Fibroblast of mammary gland (primary cell): ENCODE measurements at regions not wholly inside any gene's neighbourhood (a gene's known extent, or its start where the extent isn't known, plus 50 kb on each side); places are given as distances from the start of the nearest gene placed in this dataset.

Experiments
- DNase-seq: peaks from one replicate; pipeline ENCODE4 v3.0.0-alpha.2; 2010; ENCODE audit warnings: low read depth
- H3K4me3 ChIP-seq: 2 replicates; pipeline ENCODE4 v1.5.1; 2011; ENCODE audit warnings: low read depth, mild to moderate bottlenecking, low read length, moderate library complexity; ENCODE audit not compliant: control insufficient read depth
- CTCF ChIP-seq: conservative IDR thresholded peaks from 2 replicates; pipeline ENCODE4 v1.5.1; 2011; ENCODE audit warnings: low read depth, low read length, inconsistent platforms; ENCODE audit not compliant: control insufficient read depth, insufficient read depth

GRCh38 chr9:22913026-22913425 lies 466.4 kb downstream of the DMRTA1 start:
- H3K4me3 ChIP-seq = no peak overlapping the region
- DNase-seq = no peak
- TF ChIP-seq CTCF = no peak

GRCh38 chr9:22913518-22913917 lies 466.9 kb downstream of the DMRTA1 start:
- TF ChIP-seq CTCF = no peak

GRCh38 chr9:22916148-22916547 lies 469.5 kb downstream of the DMRTA1 start:
- DNase-seq = no peak
- TF ChIP-seq CTCF = no peak
- H3K4me3 ChIP-seq = no peak overlapping the region

More at GRCh38 chr9:22913518-22913917, 466.9 kb downstream of the DMRTA1 start:
- DNase-seq = no peak
- no peak overlapping the region for H3K4me3 ChIP-seq

GRCh38 chr9:22919423-22919822 lies 472.8 kb downstream of the DMRTA1 start:
- DNase-seq = no peak
- H3K4me3 ChIP-seq = no peak overlapping the region
- no peak for TF ChIP-seq CTCF

GRCh38 chr9:22921742-22922141 lies 475.1 kb downstream of the DMRTA1 start:
- DNase-seq = no peak
- no peak overlapping the region for H3K4me3 ChIP-seq
- no peak for TF ChIP-seq CTCF

- no peak for DNase-seq
- TF ChIP-seq CTCF = no peak
- H3K4me3 ChIP-seq = no peak overlapping the region
These were observed 475.6 kb downstream of the DMRTA1 start for GRCh38 chr9:22922222-22922621.

GRCh38 chr9:22954550-22954949 lies 507.9 kb downstream of the DMRTA1 start:
- no peak for TF ChIP-seq CTCF
- H3K4me3 ChIP-seq = no peak overlapping the region
- no peak for DNase-seq
